ENCODE measurements at regions not wholly inside any gene's neighbourhood (a gene's known extent, or its start where the extent isn't known, plus 50 kb on each side); places are given as distances from the start of the nearest gene placed in this dataset.
"Not testable (repeated sequence)": the region's sequence is repeated elsewhere in the genome, so short reads cannot be mapped to it uniquely, and the experiment has no call there.

DNA sequence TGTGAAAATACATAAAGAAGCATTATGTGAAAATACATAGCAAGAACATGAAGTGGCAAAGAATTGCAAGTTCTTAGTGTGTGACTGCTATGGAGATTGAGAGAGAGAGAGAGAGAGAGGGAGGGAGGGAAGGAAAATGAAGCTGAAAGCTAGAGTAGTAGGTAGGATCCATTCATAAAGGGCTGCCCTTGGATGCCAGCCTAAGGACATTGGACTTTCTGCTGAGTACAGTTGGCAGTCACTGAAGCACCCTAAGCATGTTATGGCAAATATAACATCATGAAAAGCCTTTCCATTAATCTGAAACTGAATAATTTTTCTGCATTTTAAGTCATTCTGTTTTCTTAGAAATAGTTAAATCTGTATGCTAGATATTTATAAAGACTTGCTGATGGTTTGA lies 333.4 kb upstream of the NBPF12 start:
- H3K4me1 ChIP-seq (ENCODE audit: control insufficient read depth in 2 of 3, insufficient read depth in 2 of 3, low read depth in 1 of 3, low read length in 3 of 3); H3K27ac ChIP-seq (ENCODE audit: low read depth in 2 of 2, low read length in 2 of 2); H3K9me3 ChIP-seq (ENCODE audit: control insufficient read depth in 2 of 3, insufficient read depth in 1 of 3, low read length in 3 of 3); H3K9ac ChIP-seq (ENCODE audit: low read length in 3 of 3); H3K4me3 ChIP-seq (ENCODE audit: low read length in 3 of 3); FAIRE-seq; H3K27me3 ChIP-seq (ENCODE audit: control insufficient read depth, insufficient read depth, low read length); intact Hi-C loops (cut with DNase I); DNase-seq; H3K36me3 ChIP-seq (ENCODE audit: control insufficient read depth in 2 of 3, insufficient read depth in 3 of 3, low read length in 3 of 3): not testable (repeated sequence)

DNA sequence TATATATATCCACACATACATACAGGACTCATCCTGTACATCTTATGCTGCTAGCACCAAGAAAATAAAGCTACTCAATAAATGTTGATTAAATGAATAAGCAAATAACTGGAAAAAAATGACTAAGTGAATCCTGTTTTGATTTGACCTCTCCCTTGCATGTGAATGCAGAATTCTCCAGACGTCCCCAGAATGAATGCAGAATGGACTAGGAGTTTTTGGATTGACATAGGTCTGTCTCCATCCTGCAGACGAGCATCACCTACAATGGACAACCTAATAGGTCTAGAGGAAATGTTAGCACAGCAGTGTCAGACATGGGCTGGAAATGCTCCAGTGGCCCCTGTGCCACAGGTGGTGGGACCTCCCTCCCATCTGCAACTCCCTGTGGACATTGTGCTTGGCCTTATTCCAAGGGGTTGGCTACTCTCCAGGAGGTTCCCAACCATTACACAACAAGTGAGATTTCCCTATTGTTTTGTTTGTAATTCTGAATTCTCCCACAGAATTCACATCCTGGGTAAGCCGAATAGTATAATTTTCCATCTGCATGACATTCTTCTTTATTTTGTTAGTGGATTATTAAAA lies 337.3 kb upstream of the NBPF12 start:
- H3K9me3 ChIP-seq (ENCODE audit: control insufficient read depth in 2 of 3, insufficient read depth in 1 of 3, low read length in 3 of 3); H3K9ac ChIP-seq (ENCODE audit: low read length in 3 of 3); FAIRE-seq; H3K27me3 ChIP-seq (ENCODE audit: control insufficient read depth, insufficient read depth, low read length); DNase-seq; H3K36me3 ChIP-seq (ENCODE audit: control insufficient read depth in 2 of 3, insufficient read depth in 3 of 3, low read length in 3 of 3); H3K4me3 ChIP-seq (ENCODE audit: low read length in 3 of 3); H3K27ac ChIP-seq (ENCODE audit: low read depth in 2 of 2, low read length in 2 of 2); H3K4me1 ChIP-seq (ENCODE audit: control insufficient read depth in 2 of 3, insufficient read depth in 2 of 3, low read depth in 1 of 3, low read length in 3 of 3); intact Hi-C loops (cut with DNase I): not testable (repeated sequence)

DNA sequence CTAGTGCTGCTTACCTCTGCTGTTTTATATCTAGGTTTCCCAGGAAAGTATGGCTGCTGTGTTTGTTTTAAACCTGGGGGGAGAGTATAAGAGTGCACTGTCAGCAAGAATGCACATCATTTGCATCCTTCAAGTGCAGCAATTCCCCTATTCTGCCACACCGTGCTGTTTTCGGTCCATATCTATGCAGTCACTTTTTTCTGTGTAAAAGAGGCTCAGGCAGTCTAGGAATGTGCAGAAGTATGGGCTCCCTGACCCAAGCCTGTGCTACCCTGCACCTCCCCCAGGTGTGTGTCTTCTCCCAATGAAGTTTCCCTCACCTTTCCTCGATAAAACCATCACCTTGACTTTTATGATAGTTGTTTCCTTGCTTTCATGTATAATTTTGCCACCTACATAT lies 338.2 kb upstream of the NBPF12 start:
- FAIRE-seq; H3K9me3 ChIP-seq (ENCODE audit: control insufficient read depth in 2 of 3, insufficient read depth in 1 of 3, low read length in 3 of 3); H3K27ac ChIP-seq (ENCODE audit: low read depth in 2 of 2, low read length in 2 of 2); H3K9ac ChIP-seq (ENCODE audit: low read length in 3 of 3); H3K27me3 ChIP-seq (ENCODE audit: control insufficient read depth, insufficient read depth, low read length); H3K4me1 ChIP-seq (ENCODE audit: control insufficient read depth in 2 of 3, insufficient read depth in 2 of 3, low read depth in 1 of 3, low read length in 3 of 3); intact Hi-C loops (cut with DNase I); DNase-seq; H3K4me3 ChIP-seq (ENCODE audit: low read length in 3 of 3); H3K36me3 ChIP-seq (ENCODE audit: control insufficient read depth in 2 of 3, insufficient read depth in 3 of 3, low read length in 3 of 3): not testable (repeated sequence)

DNA sequence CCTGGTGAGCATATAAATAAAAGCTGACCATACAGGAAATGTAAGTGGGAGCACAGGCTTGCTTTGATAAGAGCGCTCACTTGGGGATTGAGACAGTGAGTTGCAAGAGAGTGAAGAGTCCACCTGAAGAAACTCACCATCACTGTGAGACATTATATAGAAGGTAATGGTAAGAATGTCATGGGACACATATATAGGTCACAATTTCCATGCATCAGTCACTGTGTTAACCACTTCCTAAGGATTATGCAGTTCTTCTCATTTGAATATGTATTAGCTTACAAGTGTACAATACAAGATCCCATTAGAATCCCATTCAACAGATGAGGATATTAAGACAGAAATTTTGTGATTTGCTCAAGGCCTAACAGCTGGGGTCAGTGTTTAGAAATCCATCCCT lies 352.4 kb upstream of the NOTCH2NLA start:
- H3K27ac ChIP-seq (ENCODE audit: low read depth in 2 of 2, low read length in 2 of 2); H3K36me3 ChIP-seq (ENCODE audit: control insufficient read depth in 2 of 3, insufficient read depth in 3 of 3, low read length in 3 of 3); H3K4me3 ChIP-seq (ENCODE audit: low read length in 3 of 3); H3K9ac ChIP-seq (ENCODE audit: low read length in 3 of 3); intact Hi-C loops (cut with DNase I); H3K4me1 ChIP-seq (ENCODE audit: control insufficient read depth in 2 of 3, insufficient read depth in 2 of 3, low read depth in 1 of 3, low read length in 3 of 3); FAIRE-seq; H3K27me3 ChIP-seq (ENCODE audit: control insufficient read depth, insufficient read depth, low read length); H3K9me3 ChIP-seq (ENCODE audit: control insufficient read depth in 2 of 3, insufficient read depth in 1 of 3, low read length in 3 of 3); DNase-seq: not testable (repeated sequence)

DNA sequence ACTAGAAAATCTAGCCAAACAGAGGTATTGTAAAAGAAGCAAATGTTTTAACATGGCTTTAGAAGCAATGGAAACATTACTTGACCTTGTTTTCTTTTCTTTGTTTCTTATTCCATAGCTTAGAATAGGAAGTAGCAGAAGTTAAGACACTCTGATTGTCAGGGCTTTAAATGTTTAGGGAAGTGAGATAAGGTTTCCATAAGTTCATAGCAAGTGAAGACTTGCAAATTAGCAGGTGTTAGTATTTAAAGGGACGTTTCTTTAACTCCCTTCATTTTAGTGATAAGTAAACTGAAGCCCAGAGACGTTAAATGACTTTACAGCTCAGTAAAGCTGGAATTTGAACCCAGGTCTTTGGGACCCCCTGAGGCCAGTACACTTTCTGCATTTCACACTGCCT lies 338.7 kb upstream of the NOTCH2NLA start:
- DNase-seq; intact Hi-C loops (cut with DNase I); H3K4me1 ChIP-seq (ENCODE audit: control insufficient read depth in 2 of 3, insufficient read depth in 2 of 3, low read depth in 1 of 3, low read length in 3 of 3); H3K27me3 ChIP-seq (ENCODE audit: control insufficient read depth, insufficient read depth, low read length); H3K9me3 ChIP-seq (ENCODE audit: control insufficient read depth in 2 of 3, insufficient read depth in 1 of 3, low read length in 3 of 3); H3K36me3 ChIP-seq (ENCODE audit: control insufficient read depth in 2 of 3, insufficient read depth in 3 of 3, low read length in 3 of 3); FAIRE-seq; H3K27ac ChIP-seq (ENCODE audit: low read depth in 2 of 2, low read length in 2 of 2); H3K4me3 ChIP-seq (ENCODE audit: low read length in 3 of 3); H3K9ac ChIP-seq (ENCODE audit: low read length in 3 of 3): not testable (repeated sequence)

DNA sequence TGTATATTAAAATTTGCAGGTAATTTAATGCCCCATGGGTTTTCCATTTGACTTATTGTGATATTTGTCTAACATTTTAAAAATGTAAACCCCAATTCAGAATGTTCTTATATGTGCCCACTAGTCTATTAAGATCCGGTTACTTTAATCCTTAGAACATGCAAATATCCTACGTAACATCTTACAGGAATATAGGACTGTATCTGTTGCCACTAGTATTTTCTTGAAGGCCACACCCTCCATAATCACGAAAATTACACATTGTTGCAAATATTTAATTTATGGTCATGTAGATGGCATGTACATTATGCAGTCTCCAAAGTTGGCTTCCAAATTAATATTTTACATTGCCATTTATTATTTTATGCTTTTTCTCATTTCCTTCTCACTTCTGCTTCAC lies 329.2 kb upstream of the NOTCH2NLA start:
- H3K4me1 ChIP-seq (ENCODE audit: control insufficient read depth in 2 of 3, insufficient read depth in 2 of 3, low read depth in 1 of 3, low read length in 3 of 3); H3K4me3 ChIP-seq (ENCODE audit: low read length in 3 of 3); intact Hi-C loops (cut with DNase I); DNase-seq; H3K9me3 ChIP-seq (ENCODE audit: control insufficient read depth in 2 of 3, insufficient read depth in 1 of 3, low read length in 3 of 3); H3K36me3 ChIP-seq (ENCODE audit: control insufficient read depth in 2 of 3, insufficient read depth in 3 of 3, low read length in 3 of 3); FAIRE-seq; H3K27me3 ChIP-seq (ENCODE audit: control insufficient read depth, insufficient read depth, low read length); H3K27ac ChIP-seq (ENCODE audit: low read depth in 2 of 2, low read length in 2 of 2); H3K9ac ChIP-seq (ENCODE audit: low read length in 3 of 3): not testable (repeated sequence)

DNA sequence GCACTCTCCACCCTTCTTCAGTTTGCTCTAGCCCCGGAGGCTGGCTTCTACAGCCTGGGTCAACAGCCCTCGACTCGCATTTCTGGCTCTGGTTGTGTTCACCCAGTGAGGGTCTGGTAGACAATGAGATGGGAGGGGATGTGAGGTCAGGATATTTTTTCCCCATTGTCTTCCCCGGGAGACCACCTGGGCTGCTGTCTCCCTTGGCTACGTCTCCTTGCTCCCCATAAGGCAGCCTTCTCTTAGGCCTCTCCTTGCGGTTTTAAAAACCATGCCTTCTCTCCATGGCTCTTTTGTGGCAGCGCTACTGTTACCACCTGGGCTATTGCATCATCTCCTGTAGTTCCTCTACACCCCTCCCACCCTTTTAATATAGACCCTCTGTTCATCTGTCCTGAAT lies 327.6 kb upstream of the NOTCH2NLA start:
- H3K27me3 ChIP-seq (ENCODE audit: control insufficient read depth, insufficient read depth, low read length); H3K9ac ChIP-seq (ENCODE audit: low read length in 3 of 3); H3K36me3 ChIP-seq (ENCODE audit: control insufficient read depth in 2 of 3, insufficient read depth in 3 of 3, low read length in 3 of 3); H3K27ac ChIP-seq (ENCODE audit: low read depth in 2 of 2, low read length in 2 of 2); intact Hi-C loops (cut with DNase I); H3K4me1 ChIP-seq (ENCODE audit: control insufficient read depth in 2 of 3, insufficient read depth in 2 of 3, low read depth in 1 of 3, low read length in 3 of 3); DNase-seq; FAIRE-seq; H3K4me3 ChIP-seq (ENCODE audit: low read length in 3 of 3); H3K9me3 ChIP-seq (ENCODE audit: control insufficient read depth in 2 of 3, insufficient read depth in 1 of 3, low read length in 3 of 3): not testable (repeated sequence)

DNA sequence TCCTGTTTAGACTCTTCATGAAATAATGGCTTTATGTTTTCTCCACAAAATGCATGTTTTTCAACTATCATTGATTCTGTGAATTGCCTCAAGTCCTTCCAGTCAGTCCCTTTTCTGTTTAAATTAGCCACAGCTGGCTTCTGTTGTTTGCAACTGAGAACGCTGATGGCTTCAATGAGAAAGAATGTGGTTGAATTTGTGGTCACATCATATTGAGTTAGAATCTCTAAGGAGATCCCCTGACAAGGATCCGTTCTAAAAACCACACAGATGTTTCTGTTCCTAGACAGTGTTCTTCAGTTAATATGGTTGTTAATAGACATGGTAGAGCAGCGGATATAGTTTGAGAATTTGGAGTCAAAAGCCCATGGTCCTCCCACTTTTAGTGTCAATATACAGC lies 323.6 kb upstream of the NOTCH2NLA start:
- H3K36me3 ChIP-seq (ENCODE audit: control insufficient read depth in 2 of 3, insufficient read depth in 3 of 3, low read length in 3 of 3); intact Hi-C loops (cut with DNase I); H3K9me3 ChIP-seq (ENCODE audit: control insufficient read depth in 2 of 3, insufficient read depth in 1 of 3, low read length in 3 of 3); H3K27me3 ChIP-seq (ENCODE audit: control insufficient read depth, insufficient read depth, low read length); H3K9ac ChIP-seq (ENCODE audit: low read length in 3 of 3); H3K27ac ChIP-seq (ENCODE audit: low read depth in 2 of 2, low read length in 2 of 2); H3K4me1 ChIP-seq (ENCODE audit: control insufficient read depth in 2 of 3, insufficient read depth in 2 of 3, low read depth in 1 of 3, low read length in 3 of 3); H3K4me3 ChIP-seq (ENCODE audit: low read length in 3 of 3); DNase-seq; FAIRE-seq: not testable (repeated sequence)

DNA sequence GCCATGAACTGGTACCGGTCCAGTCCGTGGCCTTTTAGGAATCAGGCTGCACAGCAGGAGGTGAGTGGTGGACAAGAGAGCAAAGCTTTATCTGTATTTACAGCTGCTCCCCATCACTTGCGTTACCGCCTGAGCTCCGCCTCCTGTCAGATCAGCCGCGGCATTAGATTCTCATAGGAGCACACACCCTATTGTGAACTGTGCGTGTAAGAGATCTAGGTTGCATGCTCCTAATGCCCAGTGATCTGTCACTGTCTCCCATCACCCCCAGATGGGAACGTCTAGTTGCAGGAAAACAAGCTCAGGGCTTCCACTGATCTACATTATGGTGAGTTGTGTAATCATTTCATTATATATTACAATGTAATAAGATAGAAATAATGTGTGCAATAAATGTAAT lies 319.9 kb upstream of the NOTCH2NLA start:
- H3K36me3 ChIP-seq (ENCODE audit: control insufficient read depth in 2 of 3, insufficient read depth in 3 of 3, low read length in 3 of 3); FAIRE-seq; H3K27ac ChIP-seq (ENCODE audit: low read depth in 2 of 2, low read length in 2 of 2); H3K27me3 ChIP-seq (ENCODE audit: control insufficient read depth, insufficient read depth, low read length); H3K9me3 ChIP-seq (ENCODE audit: control insufficient read depth in 2 of 3, insufficient read depth in 1 of 3, low read length in 3 of 3); intact Hi-C loops (cut with DNase I); H3K4me3 ChIP-seq (ENCODE audit: low read length in 3 of 3); H3K9ac ChIP-seq (ENCODE audit: low read length in 3 of 3); H3K4me1 ChIP-seq (ENCODE audit: control insufficient read depth in 2 of 3, insufficient read depth in 2 of 3, low read depth in 1 of 3, low read length in 3 of 3); DNase-seq: not testable (repeated sequence)
